ENCODE measurements at regions not wholly inside any gene's neighbourhood (a gene's known extent, or its start where the extent isn't known, plus 50 kb on each side); places are given as distances from the start of the nearest gene placed in this dataset.

DNA sequence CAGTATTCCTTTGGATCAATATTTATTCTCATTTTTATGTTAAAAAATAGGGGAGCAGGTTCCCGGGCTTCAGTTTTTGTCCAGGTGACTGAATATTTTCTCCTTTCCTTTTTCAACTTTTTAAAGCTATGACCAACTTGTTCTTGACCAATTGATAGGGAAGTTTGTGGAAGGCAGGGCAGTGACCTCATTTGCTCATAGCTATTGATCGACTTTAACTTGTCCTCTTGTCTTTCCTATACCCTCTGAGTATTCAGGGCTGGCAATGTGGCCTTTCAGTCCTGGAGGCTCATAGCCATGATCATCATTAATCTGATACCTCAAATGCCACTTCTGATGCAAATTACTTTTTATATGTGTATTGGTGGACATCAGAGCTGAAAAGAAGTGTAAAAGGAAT is 448.8 kb downstream of the KIF16B start:
- DNase-seq (ENCODE audit: low read depth, low spot score) (no peak), FAIRE-seq (no peak), ATAC-seq (no peak)
- ChIA-PET POLR2A (no interaction called here), SMC1A (ENCODE audit: uncharacterized antibody, unreplicated experiment) (interaction anchor here (1.2 kb wide), 2 partner anchors 10 to 20 kb away, joined by 3 read pairs; no protein-coding TSS in a partner anchor), RAD21 (ENCODE audit: unreplicated experiment) (no interaction called here), CTCF (no interaction called here)
- Histone ChIP-seq H4K20me1 (ENCODE audit: control insufficient read depth, insufficient read depth) (no peaks in the 10 kb centered on the region), H3K4me3 (no peak overlapping the region), H3K27ac (ENCODE audit: control insufficient read depth, insufficient read depth) (no peak overlapping the region), H3K79me2 (ENCODE audit: control insufficient read depth, insufficient read depth, low read length) (no peaks in the 10 kb centered on the region), H2AFZ (ENCODE audit: control insufficient read depth, low read depth, low read length) (no peak overlapping the region), H3K27me3 (replicated peaks in 1 of 2; ENCODE audit: control insufficient read depth in 2 of 2, insufficient read depth in 2 of 2, low read length in 1 of 2) (no peaks in the 10 kb centered on the region), H3K9ac (ENCODE audit: control insufficient read depth, insufficient read depth, low read length) (no peak overlapping the region), H3K36me3 (ENCODE audit: control insufficient read depth in 2 of 2, insufficient read depth in 2 of 2, low read length in 1 of 2) (no peaks in the 10 kb centered on the region), H3K4me2 (ENCODE audit: control insufficient read depth, insufficient read depth) (no peak overlapping the region), H3K9me3 (replicated peaks; ENCODE audit: control insufficient read depth, insufficient read depth, low read length) (peaks cover 2% of the 10 kb centered on the region; the same call in 1 of the 3 replicates), H3K4me1 (ENCODE audit: control insufficient read depth, insufficient read depth, low read length) (no peaks in the 10 kb centered on the region)
- intact Hi-C loops (cut with micrococcal nuclease; ENCODE audit: unreplicated experiment) (no loop called here), in situ Hi-C loops (cut with MboI) (no loop called here)
- WGBS (ENCODE audit: insufficient coverage, insufficient replicate concordance, low lambda C conversion rate, missing lambda C conversion rate) = 19% methylated on average over 2 of the region's 2 CpGs
- TF ChIP-seq, protein P1, sequence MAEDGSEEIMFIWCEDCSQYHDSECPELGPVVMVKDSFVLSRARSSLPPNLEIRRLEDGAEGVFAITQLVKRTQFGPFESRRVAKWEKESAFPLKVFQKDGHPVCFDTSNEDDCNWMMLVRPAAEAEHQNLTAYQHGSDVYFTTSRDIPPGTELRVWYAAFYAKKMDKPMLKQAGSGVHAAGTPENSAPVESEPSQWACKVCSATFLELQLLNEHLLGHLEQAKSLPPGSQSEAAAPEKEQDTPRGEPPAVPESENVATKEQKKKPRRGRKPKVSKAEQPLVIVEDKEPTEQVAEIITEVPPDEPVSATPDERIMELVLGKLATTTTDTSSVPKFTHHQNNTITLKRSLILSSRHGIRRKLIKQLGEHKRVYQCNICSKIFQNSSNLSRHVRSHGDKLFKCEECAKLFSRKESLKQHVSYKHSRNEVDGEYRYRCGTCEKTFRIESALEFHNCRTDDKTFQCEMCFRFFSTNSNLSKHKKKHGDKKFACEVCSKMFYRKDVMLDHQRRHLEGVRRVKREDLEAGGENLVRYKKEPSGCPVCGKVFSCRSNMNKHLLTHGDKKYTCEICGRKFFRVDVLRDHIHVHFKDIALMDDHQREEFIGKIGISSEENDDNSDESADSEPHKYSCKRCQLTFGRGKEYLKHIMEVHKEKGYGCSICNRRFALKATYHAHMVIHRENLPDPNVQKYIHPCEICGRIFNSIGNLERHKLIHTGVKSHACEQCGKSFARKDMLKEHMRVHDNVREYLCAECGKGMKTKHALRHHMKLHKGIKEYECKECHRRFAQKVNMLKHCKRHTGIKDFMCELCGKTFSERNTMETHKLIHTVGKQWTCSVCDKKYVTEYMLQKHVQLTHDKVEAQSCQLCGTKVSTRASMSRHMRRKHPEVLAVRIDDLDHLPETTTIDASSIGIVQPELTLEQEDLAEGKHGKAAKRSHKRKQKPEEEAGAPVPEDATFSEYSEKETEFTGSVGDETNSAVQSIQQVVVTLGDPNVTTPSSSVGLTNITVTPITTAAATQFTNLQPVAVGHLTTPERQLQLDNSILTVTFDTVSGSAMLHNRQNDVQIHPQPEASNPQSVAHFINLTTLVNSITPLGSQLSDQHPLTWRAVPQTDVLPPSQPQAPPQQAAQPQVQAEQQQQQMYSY (CRISPR knock-in tag; IDR thresholded peaks at IDR 0.05) = no peak
- TF ChIP-seq TCF12 (IDR thresholded peaks at IDR 0.05; ENCODE audit: low read depth, low read length) = no peak
- BruUV-seq (replicated peaks) = no TSS peak

DNA sequence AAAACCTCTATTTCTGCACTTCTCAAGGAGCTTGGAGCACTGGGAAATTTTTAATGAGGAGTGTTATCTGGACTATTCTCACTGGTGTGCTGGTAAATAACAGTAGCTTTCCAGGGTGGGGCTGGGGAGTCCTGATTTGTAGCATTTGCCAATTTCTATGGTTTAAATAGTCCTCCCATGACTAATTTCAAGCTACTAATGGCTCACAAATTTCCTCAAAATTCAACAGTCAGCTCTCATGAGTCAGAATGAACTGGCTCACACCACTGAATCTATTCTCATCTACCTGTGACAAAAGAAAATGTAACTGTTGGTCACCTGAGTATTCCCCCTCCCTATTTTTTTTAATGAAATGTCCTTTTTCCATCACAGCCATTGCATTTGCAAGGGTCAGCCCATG is 449.6 kb downstream of the KIF16B start:
- no peak for DNase-seq (ENCODE audit: low read depth, low spot score)
- no peak overlapping the region for H3K4me2 ChIP-seq (ENCODE audit: control insufficient read depth, insufficient read depth)
- FAIRE-seq = no peak
- ChIA-PET SMC1A (ENCODE audit: uncharacterized antibody, unreplicated experiment) (interaction anchor here (1.2 kb wide), 1 partner anchor 21 kb away, joined by 3 read pairs; no protein-coding TSS in a partner anchor), CTCF (no interaction called here), POLR2A (no interaction called here), RAD21 (ENCODE audit: unreplicated experiment) (no interaction called here)
- no TSS peak for BruUV-seq (replicated peaks)
- H3K4me1 ChIP-seq (ENCODE audit: control insufficient read depth, insufficient read depth, low read length) = no peaks in the 10 kb centered on the region
- no peaks in the 10 kb centered on the region for H4K20me1 ChIP-seq (ENCODE audit: control insufficient read depth, insufficient read depth)
- intact Hi-C loops (cut with micrococcal nuclease; ENCODE audit: unreplicated experiment) = no loop called here
- ATAC-seq = no peak
- no peak overlapping the region for H3K27ac ChIP-seq (ENCODE audit: control insufficient read depth, insufficient read depth)
- H3K4me3 ChIP-seq = no peak overlapping the region
- no peaks in the 10 kb centered on the region for H3K27me3 ChIP-seq (replicated peaks in 1 of 2; ENCODE audit: control insufficient read depth in 2 of 2, insufficient read depth in 2 of 2, low read length in 1 of 2)
- no peaks in the 10 kb centered on the region for H3K36me3 ChIP-seq (ENCODE audit: control insufficient read depth in 2 of 2, insufficient read depth in 2 of 2, low read length in 1 of 2)
- in situ Hi-C loops (cut with MboI) = no loop called here
- H3K79me2 ChIP-seq (ENCODE audit: control insufficient read depth, insufficient read depth, low read length) = no peaks in the 10 kb centered on the region
- H2AFZ ChIP-seq (ENCODE audit: control insufficient read depth, low read depth, low read length) = no peak overlapping the region
- peaks cover 2% of the 10 kb centered on the region; the same call in 1 of the 3 replicates for H3K9me3 ChIP-seq (replicated peaks; ENCODE audit: control insufficient read depth, insufficient read depth, low read length)
- no peak overlapping the region for H3K9ac ChIP-seq (ENCODE audit: control insufficient read depth, insufficient read depth, low read length)
- TF ChIP-seq SIN3A (IDR thresholded peaks at IDR 0.05; ENCODE audit: low read depth, low read length) (no peak), ESRRA (IDR thresholded peaks at IDR 0.05; ENCODE audit: low read length) (no peak), RELA (IDR thresholded peaks at IDR 0.05; ENCODE audit: borderline replicate concordance, partially characterized antibody) (no peak), ZNF384 (IDR thresholded peaks at IDR 0.05; ENCODE audit: borderline replicate concordance, low read depth, low read length) (no peak), NFYB (IDR thresholded peaks at IDR 0.05; ENCODE audit: insufficient read depth, low read depth, low read length) (no peak), MTA3 (IDR thresholded peaks at IDR 0.05; ENCODE audit: borderline replicate concordance, low read length) (no peak), MXI1 (IDR thresholded peaks at IDR 0.05; ENCODE audit: low read depth, low read length) (no peak), NBN (IDR thresholded peaks at IDR 0.05) (no peak)
- TF ChIP-seq, protein P2, sequence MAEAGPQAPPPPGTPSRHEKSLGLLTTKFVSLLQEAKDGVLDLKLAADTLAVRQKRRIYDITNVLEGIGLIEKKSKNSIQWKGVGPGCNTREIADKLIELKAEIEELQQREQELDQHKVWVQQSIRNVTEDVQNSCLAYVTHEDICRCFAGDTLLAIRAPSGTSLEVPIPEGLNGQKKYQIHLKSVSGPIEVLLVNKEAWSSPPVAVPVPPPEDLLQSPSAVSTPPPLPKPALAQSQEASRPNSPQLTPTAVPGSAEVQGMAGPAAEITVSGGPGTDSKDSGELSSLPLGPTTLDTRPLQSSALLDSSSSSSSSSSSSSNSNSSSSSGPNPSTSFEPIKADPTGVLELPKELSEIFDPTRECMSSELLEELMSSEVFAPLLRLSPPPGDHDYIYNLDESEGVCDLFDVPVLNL (IDR thresholded peaks at IDR 0.05; ENCODE audit: low read depth, low read length) = no peak
- TF ChIP-seq, protein P3, sequence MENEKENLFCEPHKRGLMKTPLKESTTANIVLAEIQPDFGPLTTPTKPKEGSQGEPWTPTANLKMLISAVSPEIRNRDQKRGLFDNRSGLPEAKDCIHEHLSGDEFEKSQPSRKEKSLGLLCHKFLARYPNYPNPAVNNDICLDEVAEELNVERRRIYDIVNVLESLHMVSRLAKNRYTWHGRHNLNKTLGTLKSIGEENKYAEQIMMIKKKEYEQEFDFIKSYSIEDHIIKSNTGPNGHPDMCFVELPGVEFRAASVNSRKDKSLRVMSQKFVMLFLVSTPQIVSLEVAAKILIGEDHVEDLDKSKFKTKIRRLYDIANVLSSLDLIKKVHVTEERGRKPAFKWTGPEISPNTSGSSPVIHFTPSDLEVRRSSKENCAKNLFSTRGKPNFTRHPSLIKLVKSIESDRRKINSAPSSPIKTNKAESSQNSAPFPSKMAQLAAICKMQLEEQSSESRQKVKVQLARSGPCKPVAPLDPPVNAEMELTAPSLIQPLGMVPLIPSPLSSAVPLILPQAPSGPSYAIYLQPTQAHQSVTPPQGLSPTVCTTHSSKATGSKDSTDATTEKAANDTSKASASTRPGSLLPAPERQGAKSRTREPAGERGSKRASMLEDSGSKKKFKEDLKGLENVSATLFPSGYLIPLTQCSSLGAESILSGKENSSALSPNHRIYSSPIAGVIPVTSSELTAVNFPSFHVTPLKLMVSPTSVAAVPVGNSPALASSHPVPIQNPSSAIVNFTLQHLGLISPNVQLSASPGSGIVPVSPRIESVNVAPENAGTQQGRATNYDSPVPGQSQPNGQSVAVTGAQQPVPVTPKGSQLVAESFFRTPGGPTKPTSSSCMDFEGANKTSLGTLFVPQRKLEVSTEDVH (IDR thresholded peaks at IDR 0.05; ENCODE audit: low read depth, partially characterized antibody) = no peak
